ENCODE measurements at regions not wholly inside any gene's neighbourhood (a gene's known extent, or its start where the extent isn't known, plus 50 kb on each side); places are given as distances from the start of the nearest gene placed in this dataset.
"Not testable (repeated sequence)": the region's sequence is repeated elsewhere in the genome, so short reads cannot be mapped to it uniquely, and the experiment has no call there.

DNA sequence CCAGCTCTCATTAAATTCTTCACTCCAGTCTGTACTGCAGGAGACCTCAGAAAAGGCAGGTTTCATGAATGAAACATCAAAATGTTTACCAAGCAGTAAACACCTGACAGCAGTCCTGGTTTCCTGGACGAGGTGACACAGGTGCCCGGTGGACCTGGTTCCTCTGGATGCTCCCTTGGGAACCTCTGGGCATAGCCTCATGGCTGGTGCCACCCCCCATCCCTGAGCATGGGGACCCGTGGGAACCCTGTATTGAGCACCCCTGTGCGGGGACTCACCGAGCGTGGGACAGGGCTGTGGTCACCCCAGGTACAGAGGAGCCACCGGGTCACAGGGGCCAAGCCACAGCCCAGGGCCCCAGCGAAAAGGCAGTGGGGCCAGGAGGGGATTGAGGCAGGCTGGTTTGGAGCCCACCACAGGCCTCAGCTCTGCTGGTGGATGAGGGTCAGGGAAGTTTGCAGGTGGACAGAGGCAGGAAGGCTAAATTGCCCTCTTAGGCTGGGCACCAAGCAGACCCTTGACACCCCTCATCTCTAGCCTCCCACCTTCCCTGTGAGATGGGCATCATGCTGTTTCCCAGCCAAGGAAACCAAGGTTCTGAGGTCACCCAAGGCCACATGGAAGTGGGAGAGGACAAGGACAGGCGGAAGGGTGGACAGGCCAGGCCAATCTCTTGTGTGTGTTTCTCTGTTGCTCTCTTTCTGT, 158.4 kb downstream of the PTPRU start:
- Mint-ChIP-seq H3K36me3 (no peaks in the 10 kb centered on the region), H3K9me3 (peaks cover 5 to 7% of the 10 kb centered on the region in 2 donors), H3K27ac (no peak overlapping the region), H3K4me3 (no peak overlapping the region), H3K4me1 (no peaks in the 10 kb centered on the region), H3K27me3 (peaks cover 28 to 37% of the 10 kb centered on the region in 2 donors)
- DNase-seq: no peak
- ATAC-seq (replicated peaks): no peak

DNA sequence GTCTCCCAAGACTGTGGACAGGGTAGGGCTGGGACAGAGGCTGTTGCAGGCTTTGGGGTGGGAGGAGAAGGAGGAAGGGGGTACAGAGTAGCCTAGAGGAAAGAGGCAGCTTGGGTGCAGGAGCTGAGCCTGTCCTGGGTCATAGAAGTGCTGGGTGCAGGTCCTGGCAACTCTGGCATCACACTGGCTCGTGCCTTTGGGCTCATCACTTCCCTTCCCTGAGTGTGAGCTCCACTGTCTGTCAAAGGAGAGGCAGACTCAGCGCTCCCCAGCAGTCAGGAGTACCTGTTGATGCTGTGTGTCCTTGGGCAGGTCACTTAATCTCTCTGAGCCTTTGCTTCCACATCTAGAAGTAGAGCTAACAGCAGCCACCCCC, 157.1 kb downstream of the PTPRU start:
- H3K27ac Mint-ChIP-seq: no peak overlapping the region
- H3K4me3 Mint-ChIP-seq: no peak overlapping the region
- peaks cover 31 to 37% of the 10 kb centered on the region in 2 donors for H3K27me3 Mint-ChIP-seq
- no peaks in the 10 kb centered on the region for H3K9me3 Mint-ChIP-seq
- no peaks in the 10 kb centered on the region for H3K4me1 Mint-ChIP-seq
- no peaks in the 10 kb centered on the region for H3K36me3 Mint-ChIP-seq
- DNase-seq: no peak
- no peak for ATAC-seq (replicated peaks)

DNA sequence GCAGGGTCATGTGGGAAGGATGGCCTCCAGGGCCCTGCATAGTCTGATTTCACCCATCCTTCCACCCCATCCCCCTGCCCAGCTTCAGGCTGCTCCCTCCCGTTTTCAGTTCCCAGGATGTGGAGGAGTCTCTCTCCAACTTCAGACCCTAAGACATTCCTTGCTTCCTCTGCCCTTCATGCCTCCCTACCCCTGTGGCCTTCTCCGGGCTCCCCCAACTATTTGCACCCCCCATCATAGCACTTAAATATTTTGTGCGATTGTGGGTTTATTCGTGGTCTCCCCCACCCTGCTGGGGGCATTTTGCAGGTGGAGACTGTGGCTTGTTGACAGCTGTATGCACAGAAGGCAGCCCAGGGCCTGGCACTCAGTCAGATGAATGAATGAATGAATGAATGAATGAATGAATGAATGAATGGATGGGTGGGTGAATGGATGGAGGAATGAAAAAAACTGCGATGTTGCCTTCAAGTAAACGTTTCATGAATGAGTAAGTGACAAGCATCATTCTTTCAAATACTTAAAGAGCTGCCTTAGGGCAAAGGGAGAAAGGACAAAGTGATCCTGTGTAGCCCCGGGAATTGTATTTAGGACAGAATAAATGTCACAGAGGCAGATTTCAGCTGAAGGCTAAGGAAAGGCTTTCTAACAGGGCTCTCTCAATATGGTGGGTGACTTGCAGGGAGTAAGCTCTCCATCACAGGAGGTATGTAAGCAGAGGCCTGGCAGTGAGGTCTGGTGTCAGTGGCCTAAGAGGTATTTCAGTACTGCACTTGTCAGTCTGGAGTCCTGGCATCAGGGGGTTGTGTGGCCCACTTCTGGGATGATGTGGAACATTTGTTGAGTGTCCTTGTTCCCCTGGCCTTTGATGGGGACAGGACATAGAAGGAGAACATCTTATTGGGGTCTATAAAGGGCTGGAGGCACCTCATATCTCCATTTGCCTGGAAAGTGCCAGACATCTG, 156.4 kb downstream of the PTPRU start:
- H3K4me1 Mint-ChIP-seq: no peaks in the 10 kb centered on the region
- H3K9me3 Mint-ChIP-seq: no peaks in the 10 kb centered on the region
- H3K27me3 Mint-ChIP-seq: peaks cover 37 to 43% of the 10 kb centered on the region in 2 donors
- no peak overlapping the region for H3K27ac Mint-ChIP-seq
- ATAC-seq (replicated peaks) (no peak), DNase-seq (no peak)
- H3K36me3 Mint-ChIP-seq: no peaks in the 10 kb centered on the region
- H3K4me3 Mint-ChIP-seq: no peak overlapping the region

DNA sequence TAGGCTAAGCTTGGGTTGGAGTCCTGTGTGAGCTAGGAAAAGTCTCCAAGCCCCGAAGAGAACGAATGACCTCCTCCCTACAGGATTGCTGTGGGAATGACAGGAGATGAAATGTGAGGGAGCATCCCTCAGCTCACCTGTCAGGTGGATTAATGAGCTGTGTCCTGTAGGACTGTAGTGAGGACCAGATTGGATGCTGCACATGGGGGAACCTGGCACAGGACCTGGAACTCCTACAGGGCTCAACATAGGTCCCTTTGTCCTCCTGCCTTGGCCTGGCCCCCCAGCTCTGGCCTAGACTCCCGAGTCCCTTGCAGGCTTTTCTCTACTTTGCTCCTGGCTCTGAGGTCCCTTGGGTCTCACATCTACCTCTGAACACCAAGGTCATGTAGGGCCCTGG, 155.7 kb downstream of the PTPRU start:
- H3K4me1 Mint-ChIP-seq: no peaks in the 10 kb centered on the region
- no peak for DNase-seq
- no peaks in the 10 kb centered on the region for H3K36me3 Mint-ChIP-seq
- ATAC-seq (replicated peaks): no peak
- no peaks in the 10 kb centered on the region for H3K9me3 Mint-ChIP-seq
- no peak overlapping the region for H3K4me3 Mint-ChIP-seq
- peaks cover 45 to 50% of the 10 kb centered on the region in 2 donors for H3K27me3 Mint-ChIP-seq
- no peak overlapping the region for H3K27ac Mint-ChIP-seq

DNA sequence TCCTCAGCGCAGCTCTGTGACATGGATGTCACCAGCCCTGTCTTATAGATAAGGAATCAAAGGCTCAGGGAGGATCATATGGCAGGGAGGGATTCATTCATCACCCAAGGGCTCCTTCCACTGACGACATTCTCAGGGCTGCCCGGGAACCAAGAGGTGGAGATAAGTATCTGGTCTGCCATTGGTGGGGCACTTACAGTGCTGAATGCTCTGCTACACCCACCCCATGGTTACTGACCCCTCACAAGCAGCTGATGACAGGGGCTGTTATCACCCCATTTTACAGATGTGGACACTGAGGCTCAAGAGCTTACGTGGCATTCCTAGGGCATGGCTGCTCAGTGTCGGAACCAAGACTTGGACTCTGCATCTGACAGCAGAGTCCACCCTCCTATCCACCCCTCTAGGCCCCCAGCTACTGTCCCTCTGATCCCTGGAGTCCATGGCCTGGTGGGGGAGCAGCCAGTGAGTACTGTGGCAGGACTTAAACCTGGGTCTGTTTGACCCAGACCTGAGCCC, 155.1 kb downstream of the PTPRU start:
- Mint-ChIP-seq H3K4me3 (no peak overlapping the region), H3K27me3 (peaks cover 48 to 53% of the 10 kb centered on the region in 2 donors), H3K9me3 (no peaks in the 10 kb centered on the region), H3K4me1 (no peaks in the 10 kb centered on the region), H3K27ac (no peak overlapping the region), H3K36me3 (no peaks in the 10 kb centered on the region)
- no peak for DNase-seq
- ATAC-seq (replicated peaks): no peak

DNA sequence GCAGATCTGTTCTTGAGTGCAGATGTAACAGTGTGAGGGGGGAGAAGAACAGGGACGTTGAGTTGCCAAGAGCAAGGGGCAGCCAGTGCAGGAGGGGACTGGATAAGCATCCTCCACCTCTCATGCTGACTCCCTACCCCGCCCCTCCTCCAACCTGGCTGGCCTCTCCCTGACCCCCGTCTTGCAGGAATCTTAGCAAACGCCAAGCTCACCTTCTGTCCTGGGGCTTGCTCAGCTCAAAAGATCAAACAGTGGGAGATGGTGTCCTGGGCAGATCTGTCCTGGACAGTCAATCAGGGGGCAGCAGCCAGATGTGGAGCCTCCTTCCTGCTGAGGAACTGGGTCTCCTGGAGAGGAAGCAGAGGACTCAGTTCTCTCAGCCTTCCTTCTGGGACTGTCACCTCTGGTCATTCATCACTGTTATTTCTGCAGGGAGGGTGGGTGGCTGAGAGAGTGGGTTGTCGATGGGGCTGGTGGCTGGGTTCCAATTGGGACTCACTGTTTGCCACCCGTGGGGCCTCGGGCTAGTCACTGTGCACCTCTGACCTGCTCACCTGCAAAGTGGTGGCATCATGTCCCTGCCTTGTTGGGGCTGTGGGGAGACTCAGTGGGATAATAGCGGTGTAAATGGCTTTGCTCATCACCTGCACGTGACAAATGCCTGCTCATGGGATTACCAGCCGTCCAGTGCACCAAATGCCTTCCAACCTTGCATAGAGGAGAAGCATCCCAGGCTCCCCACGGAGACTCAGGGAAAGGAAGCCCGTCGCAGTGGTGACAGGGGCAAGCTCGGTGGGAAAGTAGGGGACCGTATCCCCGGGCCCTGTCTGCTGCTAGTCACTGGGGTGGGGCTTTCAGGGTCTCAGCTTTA, 154.4 kb downstream of the PTPRU start:
- no peak overlapping the region for H3K27ac Mint-ChIP-seq
- no peaks in the 10 kb centered on the region for H3K36me3 Mint-ChIP-seq
- no peak overlapping the region for H3K4me3 Mint-ChIP-seq
- H3K4me1 Mint-ChIP-seq: no peaks in the 10 kb centered on the region
- H3K27me3 Mint-ChIP-seq: peaks cover 48 to 53% of the 10 kb centered on the region in 2 donors
- ATAC-seq (replicated peaks): no peak
- no peaks in the 10 kb centered on the region for H3K9me3 Mint-ChIP-seq
- DNase-seq: no peak

DNA sequence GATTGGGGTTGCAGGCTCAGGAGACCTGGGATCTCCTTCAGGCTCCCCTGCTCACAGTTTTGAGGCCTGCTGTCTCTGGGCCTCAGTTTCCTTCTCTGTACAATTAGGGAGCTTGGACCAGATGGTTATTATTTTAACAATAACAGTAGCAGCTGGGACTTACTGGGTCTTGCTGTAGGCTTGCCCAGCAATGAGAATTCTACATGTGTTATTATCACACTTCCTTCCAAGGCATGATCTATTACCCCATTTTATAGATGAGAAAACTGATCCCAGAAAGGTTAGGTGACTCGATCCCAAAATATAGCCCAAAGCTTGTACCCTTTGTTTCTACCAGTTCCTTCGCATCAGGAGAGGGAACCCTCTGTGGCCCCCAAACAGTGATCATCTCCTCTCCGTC, 153.8 kb downstream of the PTPRU start:
- H3K36me3 Mint-ChIP-seq: no peaks in the 10 kb centered on the region
- no peaks in the 10 kb centered on the region for H3K4me1 Mint-ChIP-seq
- H3K9me3 Mint-ChIP-seq: no peaks in the 10 kb centered on the region
- ATAC-seq (replicated peaks): no peak
- H3K27me3 Mint-ChIP-seq: peaks cover 48 to 52% of the 10 kb centered on the region in 2 donors
- no peak overlapping the region for H3K4me3 Mint-ChIP-seq
- H3K27ac Mint-ChIP-seq: no peak overlapping the region
- DNase-seq: no peak

DNA sequence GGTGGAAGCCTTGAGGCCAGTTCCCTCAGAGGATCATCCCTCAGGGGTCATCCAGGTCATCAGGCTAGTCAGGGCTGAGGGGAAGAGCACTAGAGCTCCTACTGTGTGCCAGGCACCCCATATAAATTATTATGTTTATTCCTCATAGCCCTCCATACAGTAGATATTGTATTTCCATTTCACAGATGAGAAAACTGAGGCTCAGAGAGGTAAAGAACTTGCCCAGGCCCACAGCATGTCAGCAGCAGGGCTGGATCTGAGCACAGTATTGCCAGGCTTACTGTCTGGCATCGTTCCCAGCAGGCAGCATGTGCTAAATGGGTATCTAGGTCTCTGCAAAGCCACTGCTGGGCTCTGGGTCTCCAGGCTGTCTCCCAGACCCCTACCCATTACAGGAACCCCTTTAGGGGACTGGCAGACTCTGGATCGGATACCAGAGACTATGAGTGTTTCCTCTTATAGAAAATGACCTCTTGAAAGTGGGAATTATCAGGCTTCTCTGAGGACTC, 153.3 kb downstream of the PTPRU start:
- Mint-ChIP-seq H3K4me1 (no peaks in the 10 kb centered on the region), H3K4me3 (no peak overlapping the region), H3K9me3 (no peaks in the 10 kb centered on the region), H3K27me3 (peaks cover 47 to 52% of the 10 kb centered on the region in 2 donors), H3K36me3 (no peaks in the 10 kb centered on the region), H3K27ac (no peak overlapping the region)
- DNase-seq (no peak), ATAC-seq (replicated peaks) (no peak)

DNA sequence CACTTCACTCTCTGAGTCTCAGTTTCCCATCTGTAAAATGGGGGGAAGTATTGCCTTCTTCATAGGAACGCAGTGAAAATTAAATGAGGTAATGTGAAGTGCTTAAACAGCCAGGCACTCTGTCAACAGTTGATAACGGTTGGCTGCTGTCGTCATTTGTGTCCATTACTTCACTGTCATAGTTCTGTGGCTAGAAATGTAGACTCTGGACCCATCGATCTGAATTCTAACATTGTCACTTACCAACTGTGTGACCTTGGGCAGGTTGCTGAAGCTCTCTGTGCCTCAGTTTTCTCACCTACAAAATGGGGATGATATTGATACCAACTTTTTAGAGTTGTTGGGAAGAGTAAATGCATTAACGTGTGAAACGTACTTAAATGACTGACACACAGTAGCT, 152.6 kb downstream of the PTPRU start:
- DNase-seq: no peak
- H3K27ac Mint-ChIP-seq: no peak overlapping the region
- H3K36me3 Mint-ChIP-seq: no peaks in the 10 kb centered on the region
- no peaks in the 10 kb centered on the region for H3K4me1 Mint-ChIP-seq
- H3K4me3 Mint-ChIP-seq: no peak overlapping the region
- H3K9me3 Mint-ChIP-seq: no peaks in the 10 kb centered on the region
- H3K27me3 Mint-ChIP-seq: peaks cover 48 to 53% of the 10 kb centered on the region in 2 donors
- ATAC-seq (replicated peaks): no peak

DNA sequence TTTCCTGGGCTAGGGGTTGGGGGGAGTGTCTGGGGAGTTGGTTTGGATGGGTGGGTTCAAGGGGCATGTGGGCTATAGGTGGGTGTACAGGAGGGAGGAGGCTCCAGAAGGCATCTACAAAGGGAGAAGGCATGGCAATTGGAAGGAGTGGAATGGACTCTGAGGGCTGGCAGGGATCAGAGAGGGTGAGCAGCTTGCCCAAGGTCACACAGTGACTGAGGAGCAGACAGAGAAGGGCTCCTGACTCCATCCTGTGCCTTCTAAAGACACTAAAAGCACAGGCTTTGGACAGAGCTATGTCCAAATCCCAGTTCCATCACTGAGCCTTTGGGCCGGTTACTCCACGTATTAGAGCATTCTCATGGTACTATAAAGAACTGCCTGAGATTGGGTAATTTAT, 151.8 kb downstream of the PTPRU start:
- no peak overlapping the region for H3K4me3 Mint-ChIP-seq
- ATAC-seq (replicated peaks) (no peak), DNase-seq (no peak)
- H3K27ac Mint-ChIP-seq: peak overlapping the region; percentile 27
- H3K4me1 Mint-ChIP-seq: no peaks in the 10 kb centered on the region
- peaks cover 53 to 58% of the 10 kb centered on the region in 2 donors for H3K27me3 Mint-ChIP-seq
- no peaks in the 10 kb centered on the region for H3K9me3 Mint-ChIP-seq
- no peaks in the 10 kb centered on the region for H3K36me3 Mint-ChIP-seq

DNA sequence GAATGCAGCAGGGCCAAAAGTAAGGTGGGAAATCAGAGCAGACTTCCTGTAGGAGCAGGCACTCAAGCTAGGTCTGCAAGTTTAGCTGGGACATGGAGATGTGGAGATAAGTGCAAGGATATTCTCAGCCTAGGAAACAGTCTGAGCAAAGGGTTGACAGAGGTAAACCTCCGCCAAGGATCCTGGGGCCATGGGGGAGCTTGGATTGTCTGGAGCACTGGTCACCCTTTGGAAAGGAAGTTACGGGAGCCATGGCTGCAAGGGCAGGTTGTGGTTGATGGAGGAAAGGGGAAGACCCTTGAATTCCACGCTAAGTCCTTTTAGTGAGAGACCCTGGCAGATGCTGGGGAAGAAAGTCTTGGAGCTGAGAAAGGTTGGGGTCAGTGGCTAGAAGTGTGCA, 150.9 kb downstream of the PTPRU start:
- Mint-ChIP-seq H3K4me1 (no peaks in the 10 kb centered on the region), H3K36me3 (no peaks in the 10 kb centered on the region), H3K27ac (no peak overlapping the region), H3K27me3 (peaks cover 50 to 55% of the 10 kb centered on the region in 2 donors), H3K4me3 (no peak overlapping the region), H3K9me3 (peaks cover 2 to 4% of the 10 kb centered on the region in 2 donors)
- no peak for ATAC-seq (replicated peaks)
- DNase-seq: no peak

DNA sequence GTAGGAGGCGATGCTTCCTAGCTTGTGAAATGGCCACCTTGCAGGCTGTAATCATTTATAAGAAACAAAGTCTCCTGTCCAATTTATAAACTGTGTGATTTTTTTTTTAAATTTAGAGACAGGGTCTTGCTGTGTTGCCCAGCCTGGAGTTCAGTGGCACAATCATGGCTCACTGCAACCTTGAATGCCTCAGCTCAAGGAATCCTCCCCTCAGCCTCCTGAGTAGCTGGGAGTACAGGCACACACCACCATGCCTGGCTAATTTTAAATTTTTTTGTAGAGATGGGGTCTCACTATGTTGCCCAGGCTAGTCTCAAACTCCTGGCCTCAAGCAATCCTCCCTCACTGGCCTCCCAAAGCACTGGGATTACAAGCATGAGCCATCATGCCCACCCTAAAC, 150.1 kb downstream of the PTPRU start:
- DNase-seq; H3K4me1 Mint-ChIP-seq; H3K9me3 Mint-ChIP-seq; H3K27ac Mint-ChIP-seq; H3K4me3 Mint-ChIP-seq; ATAC-seq (replicated peaks); H3K36me3 Mint-ChIP-seq: not testable (repeated sequence)
- H3K27me3 Mint-ChIP-seq: peaks cover 44 to 50% of the 10 kb centered on the region in 2 donors

DNA sequence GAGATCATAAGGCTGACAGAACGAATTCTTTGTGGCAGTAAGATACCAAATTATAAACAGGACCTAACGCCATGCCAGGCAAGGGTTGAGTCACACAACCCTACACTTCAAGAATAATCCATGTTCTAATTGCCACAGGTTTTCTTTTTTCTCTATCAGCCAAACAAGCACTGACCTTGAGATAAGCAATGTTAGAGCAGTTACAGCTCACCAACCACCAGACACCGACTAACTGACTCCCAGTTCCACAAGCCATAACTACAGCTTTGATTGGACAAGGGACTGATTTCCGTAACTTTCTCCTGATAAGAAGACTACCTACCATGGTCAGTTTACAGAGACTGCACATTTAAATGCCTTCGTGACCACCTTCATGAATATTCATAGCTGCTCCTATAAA, 149.6 kb downstream of the PTPRU start:
- H3K27ac Mint-ChIP-seq: no peak overlapping the region
- DNase-seq (no peak), ATAC-seq (replicated peaks) (no peak)
- H3K4me1 Mint-ChIP-seq: no peaks in the 10 kb centered on the region
- H3K9me3 Mint-ChIP-seq: peaks cover 2 to 4% of the 10 kb centered on the region in 2 donors
- no peaks in the 10 kb centered on the region for H3K36me3 Mint-ChIP-seq
- no peak overlapping the region for H3K4me3 Mint-ChIP-seq
- H3K27me3 Mint-ChIP-seq: peaks cover 39 to 46% of the 10 kb centered on the region in 2 donors

DNA sequence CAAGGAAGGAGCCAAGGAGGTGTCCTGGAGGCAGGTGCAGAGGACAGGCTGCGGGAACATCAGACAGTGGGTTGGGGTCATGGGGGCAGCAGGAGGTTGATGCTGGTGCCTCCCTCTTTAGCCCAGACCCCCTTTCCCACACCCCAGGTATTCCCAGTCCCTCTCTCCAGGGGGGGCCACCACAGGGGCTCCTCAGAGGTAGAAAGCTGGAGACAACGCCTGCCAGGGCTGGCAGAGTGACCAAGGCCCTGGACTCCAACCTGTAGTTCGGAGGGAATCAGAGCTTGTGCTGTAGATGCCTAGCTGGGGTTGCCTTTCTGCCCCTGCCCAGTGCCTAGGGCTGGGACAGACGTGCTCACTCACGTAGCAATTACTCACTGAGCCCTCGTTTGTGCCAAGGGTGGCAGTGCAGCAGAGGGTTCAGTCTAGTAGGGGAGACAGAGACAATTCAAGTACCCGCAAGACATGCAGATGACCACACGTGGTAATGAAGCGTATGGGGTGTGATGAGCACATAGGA, 148.2 kb downstream of the PTPRU start:
- peaks cover 33 to 44% of the 10 kb centered on the region in 2 donors for H3K27me3 Mint-ChIP-seq
- peaks cover 0 to under 1% of the 10 kb centered on the region in 2 donors for H3K36me3 Mint-ChIP-seq
- DNase-seq: no peak
- no peaks in the 10 kb centered on the region for H3K4me1 Mint-ChIP-seq
- H3K9me3 Mint-ChIP-seq: peaks cover 5% of the 10 kb centered on the region in 2 donors
- ATAC-seq (replicated peaks): no peak
- no peak overlapping the region for H3K27ac Mint-ChIP-seq
- no peak overlapping the region for H3K4me3 Mint-ChIP-seq
